Upper lobe of left lung (tissue), 6 donors: ENCODE measurements at regions not wholly inside any gene's neighbourhood (a gene's known extent, or its start where the extent isn't known, plus 50 kb on each side); places are given as distances from the start of the nearest gene placed in this dataset.
A peak's percentile ranks its signal among the peaks of the same experiment; 100 is the strongest.
"Not testable (repeated sequence)": the region's sequence is repeated elsewhere in the genome, so short reads cannot be mapped to it uniquely, and the experiment has no call there.

Experiments
- ATAC-seq, 2 donors: fragments of 200-7000 bp; cut with Tn5 transposase; one replicate each; pipeline ENCODE4 v1.9.1; 2022; ENCODE audit warnings: mild to moderate bottlenecking in 2 of 2, moderate library complexity in 2 of 2; ENCODE audit not compliant: low FRiP score in 2 of 2
- DNase-seq, 2 donors: peaks; one replicate each; pipeline ENCODE4 v3.0.0-alpha.2; 2019 to 2020
- H3K27ac ChIP-seq, 4 donors: fragments of 200-600 bp; sonication (generic); one replicate each; pipeline ENCODE4 v1.5.1; 2016 to 2019
- H3K27me3 ChIP-seq, 4 donors: fragments of 200-600 bp; sonication (generic); one replicate each; pipeline ENCODE4 v1.5.1; 2017 to 2019
- H3K36me3 ChIP-seq, 4 donors: fragments of 200-600 bp; sonication (generic); one replicate each; pipeline ENCODE4 v1.5.1; 2016 to 2019
- H3K4me1 ChIP-seq, 4 donors: fragments of 200-600 bp; sonication (generic); one replicate each; pipeline ENCODE4 v1.5.1; 2018 to 2019
- H3K4me3 ChIP-seq, 4 donors: fragments of 200-600 bp; sonication (generic); one replicate each; pipeline ENCODE4 v1.5.1; 2017 to 2019; ENCODE audit warnings: mild to moderate bottlenecking in 2 of 4, moderate library complexity in 1 of 4
- H3K9me3 ChIP-seq, 4 donors: fragments of 200-600 bp; sonication (generic); one replicate each; pipeline ENCODE4 v1.5.1; 2018 to 2019
- EP300 ChIP-seq, 4 donors: sonication (generic); formaldehyde crosslinking; IDR thresholded peaks; one replicate each; pipeline ENCODE4 v1.5.1; 2017; ENCODE audit warnings: antibody characterized with exemption in 4 of 4, control low read depth in 2 of 4
- POLR2A ChIP-seq, 4 donors: fragments of 450-650 bp; IDR thresholded peaks; one replicate each; pipeline ENCODE4 v1.5.1; 2016 to 2017; ENCODE audit warnings: antibody characterized with exemption in 4 of 4, mild to moderate bottlenecking in 2 of 4
- POLR2AphosphoS5 ChIP-seq, 2 donors: sonication (generic); formaldehyde crosslinking; IDR thresholded peaks; one replicate each; pipeline ENCODE4 v1.5.1; 2017; ENCODE audit warnings: antibody characterized with exemption in 2 of 2
- WGBS, 2 donors: methylation state at CpG; one replicate each; pipeline ENCODE4 v1.1.5; 2017 to 2018; 5-methylcytosine and 5-hydroxymethylcytosine counted together
- TF ChIP-seq, protein P1 (sequence below), 6 experiments: fragments of 450-650 bp in 4 of 6; fragments of 200-600 bp in 2 of 6; sonication (generic) in 2 of 6; IDR thresholded peaks; one replicate each; pipeline ENCODE4 v1.5.1; 2016 to 2019; ENCODE audit warnings: antibody characterized with exemption in 6 of 6
- donor health status: DM: no; HTN: no; CAD: no; lungs with moderate emphysema.
- donor health status: DM: no; HTN: yes; CAD: no; lungs with severe emphysema.

DNA sequence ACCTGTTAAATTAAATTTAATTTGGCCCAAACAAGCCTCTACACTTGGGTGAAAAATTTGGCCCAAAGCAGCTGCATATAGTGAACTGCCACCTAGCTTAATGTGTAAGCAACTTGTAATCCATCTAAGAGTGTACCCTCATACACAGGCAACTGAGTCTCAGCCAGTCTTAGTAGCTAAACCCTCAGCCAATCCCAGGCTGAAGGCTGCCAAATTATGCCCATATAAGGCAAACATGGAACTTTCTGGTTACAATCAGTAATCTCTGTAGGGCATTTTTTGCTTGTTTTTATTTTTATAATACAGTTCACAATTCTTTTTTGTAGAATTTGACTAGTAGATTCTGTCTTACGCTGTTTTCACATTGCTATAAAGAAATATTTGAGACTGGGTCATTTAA lies 958.7 kb downstream of the FSCB start:
- 84 to 97% methylated on average over 1 of the region's 1 CpG for WGBS, 2 donors
- H3K27ac ChIP-seq, result no peak overlapping the region
- H3K27me3 ChIP-seq, result no peaks in the 10 kb centered on the region
- H3K4me3 ChIP-seq, result no peak overlapping the region
- H3K9me3 ChIP-seq, result no peaks in the 10 kb centered on the region
- H3K4me1 ChIP-seq, result no peaks in the 10 kb centered on the region
- no peak for DNase-seq
- no peaks in the 10 kb centered on the region for H3K36me3 ChIP-seq
- no peak for ATAC-seq
- TF ChIP-seq EP300 (IDR thresholded peaks at IDR 0.05) (no peak), POLR2AphosphoS5 (IDR thresholded peaks at IDR 0.05) (no peak), POLR2A (IDR thresholded peaks at IDR 0.05) (no peak)
- TF ChIP-seq, protein P1, sequence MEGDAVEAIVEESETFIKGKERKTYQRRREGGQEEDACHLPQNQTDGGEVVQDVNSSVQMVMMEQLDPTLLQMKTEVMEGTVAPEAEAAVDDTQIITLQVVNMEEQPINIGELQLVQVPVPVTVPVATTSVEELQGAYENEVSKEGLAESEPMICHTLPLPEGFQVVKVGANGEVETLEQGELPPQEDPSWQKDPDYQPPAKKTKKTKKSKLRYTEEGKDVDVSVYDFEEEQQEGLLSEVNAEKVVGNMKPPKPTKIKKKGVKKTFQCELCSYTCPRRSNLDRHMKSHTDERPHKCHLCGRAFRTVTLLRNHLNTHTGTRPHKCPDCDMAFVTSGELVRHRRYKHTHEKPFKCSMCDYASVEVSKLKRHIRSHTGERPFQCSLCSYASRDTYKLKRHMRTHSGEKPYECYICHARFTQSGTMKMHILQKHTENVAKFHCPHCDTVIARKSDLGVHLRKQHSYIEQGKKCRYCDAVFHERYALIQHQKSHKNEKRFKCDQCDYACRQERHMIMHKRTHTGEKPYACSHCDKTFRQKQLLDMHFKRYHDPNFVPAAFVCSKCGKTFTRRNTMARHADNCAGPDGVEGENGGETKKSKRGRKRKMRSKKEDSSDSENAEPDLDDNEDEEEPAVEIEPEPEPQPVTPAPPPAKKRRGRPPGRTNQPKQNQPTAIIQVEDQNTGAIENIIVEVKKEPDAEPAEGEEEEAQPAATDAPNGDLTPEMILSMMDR (IDR thresholded peaks at IDR 0.05), result no peak

DNA sequence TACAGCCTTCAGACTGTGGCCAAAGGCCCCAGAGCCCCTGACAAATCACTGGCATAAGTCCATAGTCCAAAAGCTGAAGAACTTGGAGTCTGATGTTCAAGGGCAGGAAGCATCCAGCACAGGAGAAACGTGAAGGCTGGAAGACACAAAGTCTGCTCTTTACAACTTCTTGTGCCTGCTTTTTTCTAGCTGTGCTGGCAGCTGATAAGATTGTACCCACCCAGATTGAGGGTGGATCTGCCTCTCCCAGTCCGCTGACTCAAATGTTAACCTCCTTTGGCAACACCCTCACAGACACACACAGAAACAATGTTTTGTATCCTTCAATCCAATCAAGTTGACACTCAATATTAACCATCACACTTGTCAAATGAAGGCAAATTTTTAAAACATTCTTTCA lies 959.5 kb downstream of the FSCB start:
- not testable (repeated sequence) for H3K4me3 ChIP-seq, H3K4me1 ChIP-seq, H3K27ac ChIP-seq, H3K36me3 ChIP-seq, H3K9me3 ChIP-seq, H3K27me3 ChIP-seq, DNase-seq, ATAC-seq
- 62 to 75% methylated on average over 2 of the region's 2 CpGs for WGBS, 2 donors

DNA sequence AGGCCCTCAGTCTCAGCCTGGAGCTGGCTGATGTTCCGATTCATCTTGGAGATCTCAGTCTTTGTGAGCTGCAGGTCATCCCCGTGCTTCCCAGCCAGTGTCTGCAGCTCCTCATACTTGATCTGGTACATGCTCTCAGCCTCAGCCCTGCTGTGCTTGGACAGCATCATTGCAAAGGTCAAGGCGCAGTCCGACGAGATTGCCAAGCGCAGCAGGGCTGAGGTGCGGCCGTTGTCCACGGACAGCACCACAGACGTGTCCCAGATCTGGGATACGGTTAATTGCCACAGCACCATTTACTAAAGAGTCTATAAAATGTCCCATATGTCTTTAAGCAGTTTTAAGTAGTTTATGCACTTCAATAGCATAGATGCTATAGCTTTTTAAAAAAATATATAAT lies 965.7 kb downstream of the FSCB start:
- Histone ChIP-seq H3K27me3 (no peaks in the 10 kb centered on the region), H3K4me3 (no peak overlapping the region), H3K27ac (no peak overlapping the region), H3K4me1 (no peaks in the 10 kb centered on the region), H3K9me3 (no peaks in the 10 kb centered on the region), H3K36me3 (no peaks in the 10 kb centered on the region)
- 83 to 90% methylated on average over 10 to 11 of the region's 11 CpGs for WGBS, 2 donors
- TF ChIP-seq, protein P1 (IDR thresholded peaks at IDR 0.05), result no peak
- no peak for TF ChIP-seq POLR2A (IDR thresholded peaks at IDR 0.05)
- TF ChIP-seq POLR2AphosphoS5 (IDR thresholded peaks at IDR 0.05), result no peak
- no peak for TF ChIP-seq EP300 (IDR thresholded peaks at IDR 0.05)
- ATAC-seq, result no peak
- DNase-seq, result peak in 1 of 2 donors; percentile 36

DNA sequence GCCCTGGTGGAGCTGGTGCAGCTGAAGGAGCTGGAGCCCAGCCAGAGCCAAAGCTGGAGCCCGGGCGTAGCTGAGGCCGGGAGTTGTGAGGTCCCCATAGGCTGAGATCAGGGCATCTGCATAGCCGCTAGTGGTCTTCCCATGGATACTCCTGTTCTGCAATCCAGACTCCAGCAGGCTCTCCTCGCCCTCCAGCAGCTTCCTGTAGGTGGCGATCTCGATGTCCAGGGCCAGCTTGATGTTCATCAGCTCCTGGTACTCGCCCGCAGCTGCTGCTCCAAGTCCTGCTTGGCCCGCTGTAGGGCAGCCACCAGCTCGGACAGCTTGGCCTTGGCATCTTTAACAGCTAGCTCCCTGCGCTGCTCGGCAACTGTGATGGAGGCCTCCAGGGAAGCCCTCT lies 966.1 kb downstream of the FSCB start:
- H3K36me3 ChIP-seq, result no peaks in the 10 kb centered on the region
- H3K27ac ChIP-seq, result no peak overlapping the region
- no peaks in the 10 kb centered on the region for H3K27me3 ChIP-seq
- H3K4me1 ChIP-seq, result no peaks in the 10 kb centered on the region
- ATAC-seq, result peak in 1 of 2 donors; percentile 30
- no peak overlapping the region for H3K4me3 ChIP-seq
- 84% methylated on average over 13 of the region's 13 CpGs; no CpG with 5 or more reads in 1 of the 2 donors for WGBS, 2 donors
- peak in 1 of 2 donors; percentile 54 for DNase-seq
- no peaks in the 10 kb centered on the region for H3K9me3 ChIP-seq
- no peak for TF ChIP-seq EP300 (IDR thresholded peaks at IDR 0.05)
- no peak for TF ChIP-seq POLR2AphosphoS5 (IDR thresholded peaks at IDR 0.05)
- no peak for TF ChIP-seq POLR2A (IDR thresholded peaks at IDR 0.05)

DNA sequence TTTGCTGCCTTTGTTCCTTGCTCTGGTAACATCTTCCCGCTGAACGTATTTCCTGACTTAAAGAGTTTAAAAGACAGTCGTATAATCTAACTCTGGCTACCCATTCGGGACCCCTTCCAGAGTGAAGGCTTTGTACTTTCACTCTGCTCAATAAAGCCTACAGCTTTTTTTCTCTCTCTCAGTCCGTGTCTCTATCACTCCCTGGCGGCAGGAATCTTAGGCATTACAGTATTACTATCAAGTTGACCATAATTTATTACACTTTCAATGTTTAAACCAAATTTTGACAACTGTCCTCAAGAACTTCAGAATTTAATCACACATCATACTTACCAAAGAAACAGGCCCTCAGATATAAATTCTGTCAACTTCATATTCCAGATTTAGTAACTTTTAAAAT lies 967.9 kb downstream of the FSCB start:
- Histone ChIP-seq H3K27me3 (no peaks in the 10 kb centered on the region), H3K4me1 (no peaks in the 10 kb centered on the region), H3K4me3 (no peak overlapping the region), H3K36me3 (no peaks in the 10 kb centered on the region), H3K27ac (no peak overlapping the region), H3K9me3 (no peaks in the 10 kb centered on the region)
- ATAC-seq (no peak), DNase-seq (no peak)
- WGBS, 2 donors, result 28 to 47% methylated on average over 6 of the region's 6 CpGs
- no peak for TF ChIP-seq EP300 (IDR thresholded peaks at IDR 0.05)
- no peak for TF ChIP-seq POLR2AphosphoS5 (IDR thresholded peaks at IDR 0.05)
- TF ChIP-seq, protein P1 (IDR thresholded peaks at IDR 0.05), result peak in 3 of 6 experiments; percentile 23 to 38 (median 31)

DNA sequence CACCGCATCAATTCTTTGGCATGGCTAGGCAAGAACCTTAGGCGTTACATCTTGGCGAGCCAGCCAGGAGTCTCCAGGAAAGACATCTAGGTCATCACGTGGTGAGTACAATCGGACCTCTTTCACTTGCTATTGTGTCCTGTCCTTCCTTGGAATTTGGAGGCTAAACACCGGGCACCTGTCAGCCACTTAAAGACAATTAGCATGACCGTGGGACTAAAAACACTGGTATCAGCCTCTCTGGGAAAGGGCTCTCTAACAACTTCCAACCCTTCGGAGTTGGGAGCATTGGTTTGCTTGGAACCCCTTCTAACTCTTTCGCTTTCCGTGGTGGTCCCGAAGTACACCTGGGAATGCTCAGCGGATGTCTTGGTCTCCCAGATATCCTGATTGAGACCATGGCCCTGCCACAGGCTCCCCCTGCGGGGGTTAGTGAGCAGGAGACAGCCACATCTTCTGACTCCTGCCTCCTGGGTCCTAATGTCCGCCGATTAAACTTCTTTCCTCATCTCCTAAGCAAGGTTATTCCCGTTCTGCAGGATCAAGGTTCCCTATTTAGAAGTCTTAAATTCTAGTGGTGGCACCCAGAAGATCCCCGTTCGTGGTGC lies 971.7 kb downstream of the FSCB start:
- Histone ChIP-seq H3K36me3 (no peaks in the 10 kb centered on the region), H3K4me3 (no peak overlapping the region), H3K4me1 (no peaks in the 10 kb centered on the region), H3K9me3 (peaks cover 0 to 7% (median 0%) of the 10 kb centered on the region in 4 donors), H3K27ac (no peak overlapping the region), H3K27me3 (no peaks in the 10 kb centered on the region)
- no peak for TF ChIP-seq POLR2A (IDR thresholded peaks at IDR 0.05)
- WGBS, 2 donors, result 91 to 95% methylated on average over 18 of the region's 18 CpGs
- no peak for DNase-seq
- no peak for ATAC-seq
